HG03095 (cell line): ENCODE measurements at regions not wholly inside any gene's neighbourhood (a gene's known extent, or its start where the extent isn't known, plus 50 kb on each side); places are given as distances from the start of the nearest gene placed in this dataset.

Experiments
- ATAC-seq: cut with Tn5 transposase; IDR thresholded peaks from one replicate; pipeline ENCODE4 v1.9.1; 2021; ENCODE audit warnings: moderate library complexity; ENCODE audit not compliant: unreplicated experiment

DNA sequence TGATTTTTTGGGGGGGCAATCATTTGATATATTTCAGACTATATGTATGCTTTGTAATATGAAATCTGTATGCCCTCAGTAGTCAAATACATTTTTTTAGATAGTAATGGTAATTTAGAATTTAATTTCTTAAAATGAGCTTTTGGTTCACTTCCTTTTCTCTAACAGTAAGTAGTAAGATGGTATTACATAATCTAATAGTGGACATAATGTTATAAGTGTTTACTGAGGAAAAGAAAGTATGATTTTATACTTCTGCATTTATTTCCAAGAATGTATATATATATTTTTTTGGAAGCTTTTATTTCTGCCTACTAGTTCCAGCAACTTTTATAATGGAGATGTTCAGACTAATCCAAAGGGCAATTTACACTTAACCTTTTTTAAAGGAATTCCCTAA is 1450.7 kb upstream of the TENM3 start:
- no peak for ATAC-seq

DNA sequence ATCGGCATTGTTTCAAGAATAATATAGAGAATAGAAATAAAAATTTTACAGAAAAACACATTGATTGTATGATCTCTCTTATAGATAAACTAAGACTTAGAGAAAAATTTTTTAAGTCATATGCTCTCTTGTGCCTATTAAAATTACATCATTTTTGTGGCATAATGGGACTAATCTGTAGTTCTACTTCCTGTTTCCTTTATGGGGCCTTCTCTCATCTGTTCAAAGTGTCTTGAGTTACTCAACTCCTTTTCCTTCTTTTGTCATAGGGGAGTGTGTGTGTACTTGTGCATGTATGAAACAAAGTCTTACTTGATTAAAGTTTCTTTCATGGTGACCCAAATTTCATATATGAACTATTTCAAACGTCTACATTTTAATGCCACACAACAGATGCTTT is 1448.9 kb upstream of the TENM3 start:
- ATAC-seq: no peak

DNA sequence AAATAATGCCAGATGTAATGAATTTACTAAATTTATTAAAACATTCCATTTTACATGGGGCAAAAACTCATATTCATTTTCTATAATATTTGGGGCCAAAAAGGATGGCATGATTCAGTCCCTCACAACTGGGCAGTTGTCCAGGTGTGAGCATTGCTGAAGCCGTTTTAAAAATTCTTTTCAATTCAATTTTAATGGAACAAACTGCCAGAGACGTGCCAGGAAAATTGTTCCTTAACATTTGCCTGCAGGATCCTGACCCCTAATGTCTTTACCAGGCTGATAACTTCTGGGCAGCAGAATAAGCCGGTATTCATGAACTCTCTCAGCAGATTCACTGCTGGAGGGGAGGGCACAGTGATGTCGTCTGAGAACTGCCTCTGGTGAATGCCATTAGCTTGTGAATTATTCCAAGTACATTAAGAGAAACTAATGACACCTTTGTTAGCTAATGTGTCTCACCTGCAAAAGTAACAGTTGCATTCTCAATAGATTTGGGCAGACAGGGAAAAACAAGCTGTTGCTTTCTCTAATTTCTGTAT is 1445.1 kb upstream of the TENM3 start:
- ATAC-seq: no peak

DNA sequence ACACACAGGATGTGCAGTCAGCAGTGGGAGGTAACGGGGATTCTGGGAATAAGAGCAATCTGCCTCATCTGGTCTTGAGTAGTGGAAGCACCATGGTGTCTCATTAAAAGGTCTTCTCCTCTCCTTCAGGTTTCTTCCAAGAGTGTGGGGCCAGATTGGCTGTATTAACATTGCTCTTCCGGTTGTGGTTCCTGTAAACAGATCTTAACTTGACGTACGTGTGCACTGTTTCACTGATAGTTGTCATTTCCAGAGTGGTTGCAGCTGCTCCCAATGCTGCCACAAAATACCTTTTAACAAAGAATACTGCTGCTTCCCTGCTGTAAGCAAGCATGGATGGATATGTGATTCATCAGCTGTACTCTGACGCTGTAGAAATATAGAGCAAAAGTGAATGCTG is 1443.4 kb upstream of the TENM3 start:
- no peak for ATAC-seq

DNA sequence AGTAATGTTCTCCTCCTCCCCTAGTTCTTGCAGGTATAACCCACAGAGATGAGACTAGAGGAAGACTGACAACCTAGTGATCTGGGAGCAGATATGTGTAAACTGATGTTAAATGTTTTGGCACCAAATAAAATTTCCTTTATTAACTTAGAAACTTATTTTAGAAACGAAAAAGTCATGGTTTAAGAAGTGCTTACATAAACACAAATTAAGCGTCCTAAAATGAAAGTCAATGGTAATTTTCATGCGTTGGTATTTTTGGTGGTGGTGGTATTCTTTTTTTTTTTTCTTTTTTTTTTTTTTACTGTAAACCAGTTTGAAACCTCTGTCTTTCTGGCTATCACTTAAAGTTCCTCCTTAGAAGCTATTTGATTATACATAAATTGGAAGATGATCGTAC is 1438.1 kb upstream of the TENM3 start:
- no peak for ATAC-seq

DNA sequence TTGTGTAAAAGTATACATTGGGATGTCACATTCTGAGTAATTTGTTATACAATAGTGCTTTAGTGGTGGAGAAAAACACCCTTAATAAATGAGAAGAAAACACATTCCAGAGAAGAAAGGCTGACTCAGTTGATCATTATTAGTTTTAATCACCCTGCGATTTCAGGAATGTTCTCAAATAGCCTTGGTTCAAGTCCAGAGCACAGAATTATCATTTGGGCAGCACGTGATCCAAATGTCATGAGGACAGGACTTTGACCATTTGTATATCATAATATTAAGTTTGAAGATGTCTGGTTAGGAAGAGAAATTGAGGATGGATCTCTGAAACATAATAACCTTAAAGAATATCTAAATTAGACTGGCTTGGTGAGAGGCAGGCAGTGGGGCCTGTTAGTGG is 1434.3 kb upstream of the TENM3 start:
- no peak for ATAC-seq

DNA sequence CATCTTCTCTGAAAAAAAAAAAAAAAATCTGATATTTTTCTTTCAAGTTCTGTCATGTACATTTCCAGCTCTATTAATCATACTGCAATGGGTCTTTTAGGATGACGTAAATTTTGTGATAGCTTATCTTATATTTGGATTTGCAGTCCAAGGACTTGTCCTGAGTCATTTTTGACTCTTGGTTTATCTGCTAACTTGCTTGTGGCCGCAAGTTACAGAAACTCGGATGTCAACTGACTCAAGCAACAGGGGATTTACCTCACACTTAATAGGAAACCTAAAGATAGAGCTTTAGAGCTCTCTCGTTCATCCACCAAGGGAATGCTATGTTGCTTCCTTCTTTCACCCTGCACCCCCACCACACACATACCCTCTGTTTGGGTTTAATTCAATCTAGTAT is 1433.8 kb upstream of the TENM3 start:
- ATAC-seq: no peak

DNA sequence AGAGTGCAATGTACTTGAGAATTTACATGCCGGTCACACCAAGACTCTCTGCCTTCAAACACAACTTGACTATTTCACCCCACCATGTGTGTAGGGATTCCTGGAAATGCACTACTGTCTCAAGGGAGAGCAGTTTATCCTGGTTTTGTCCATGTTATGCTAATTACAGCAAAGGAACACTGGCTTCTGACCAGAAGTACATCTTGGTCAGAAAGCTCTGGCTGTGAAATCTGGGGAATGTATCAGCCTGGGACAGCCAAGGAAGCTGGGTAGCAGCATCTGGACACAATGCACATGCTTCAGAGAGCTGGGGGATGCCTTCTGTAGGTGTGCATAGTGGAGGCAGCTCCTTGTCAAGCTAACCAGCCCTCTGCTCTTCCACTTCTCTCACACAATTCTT is 1432.6 kb upstream of the TENM3 start:
- ATAC-seq: no peak

DNA sequence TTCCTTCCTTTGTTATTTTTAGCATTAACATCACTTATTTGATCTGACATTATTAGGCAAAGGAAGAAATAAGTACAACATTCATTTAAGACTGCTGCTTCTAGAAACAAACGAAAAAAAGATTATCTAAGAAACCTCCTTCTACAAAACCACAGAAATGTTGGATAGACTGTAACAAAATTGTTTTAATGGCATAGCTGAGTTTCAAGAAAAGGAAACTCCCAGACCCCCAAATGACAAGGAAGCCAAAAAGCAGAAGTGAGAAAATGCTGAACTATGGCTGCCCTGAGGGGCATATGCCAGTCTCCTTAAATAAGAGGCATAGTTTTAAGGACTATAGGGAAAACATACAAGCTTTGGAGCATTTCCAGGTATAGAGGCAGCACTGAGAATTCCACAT is 1431.6 kb upstream of the TENM3 start:
- no peak for ATAC-seq

DNA sequence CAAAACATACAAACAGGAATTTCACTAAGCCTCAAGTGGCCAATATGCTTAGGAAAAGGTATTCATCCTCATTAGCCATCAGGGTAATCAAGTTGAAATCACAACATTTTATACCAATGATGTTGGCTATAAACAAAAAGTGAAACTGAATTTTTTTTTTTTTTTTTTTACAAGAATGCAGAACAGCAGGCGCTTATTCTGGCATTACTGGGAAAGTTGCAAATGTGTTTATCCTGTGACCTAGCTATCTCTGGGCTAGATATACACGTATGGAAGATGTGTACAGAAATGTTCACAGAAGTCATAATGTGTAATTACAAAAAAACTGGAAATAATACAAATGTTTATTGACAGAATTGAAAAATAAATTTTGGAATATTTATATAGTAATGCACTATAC is 1430.4 kb upstream of the TENM3 start:
- no peak for ATAC-seq

DNA sequence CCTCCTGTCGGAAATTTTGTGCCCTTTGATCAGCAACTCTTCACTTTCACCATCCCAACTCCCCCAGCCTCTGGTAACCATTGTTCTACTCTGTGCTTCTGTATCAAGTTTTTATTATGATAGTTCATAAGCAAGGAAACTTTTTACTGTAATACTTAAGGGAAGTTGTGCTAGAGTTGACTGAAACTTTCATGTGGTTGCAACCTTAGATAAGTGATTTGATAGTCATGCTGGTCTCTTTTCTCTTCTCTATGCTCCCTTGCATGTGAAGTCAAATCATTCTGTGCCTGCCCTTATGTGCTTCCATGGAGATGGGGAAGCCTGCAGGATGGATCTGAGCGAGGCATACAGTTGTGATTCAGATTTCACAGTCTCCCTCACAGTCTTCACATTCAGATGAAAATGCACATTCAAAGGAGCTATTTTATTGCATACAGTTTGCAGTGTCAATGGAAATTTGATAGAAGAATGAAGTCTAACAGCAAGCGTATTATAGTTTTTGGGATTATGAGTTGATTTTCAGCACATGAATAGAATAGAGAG is 1428.3 kb upstream of the TENM3 start:
- no peak for ATAC-seq

DNA sequence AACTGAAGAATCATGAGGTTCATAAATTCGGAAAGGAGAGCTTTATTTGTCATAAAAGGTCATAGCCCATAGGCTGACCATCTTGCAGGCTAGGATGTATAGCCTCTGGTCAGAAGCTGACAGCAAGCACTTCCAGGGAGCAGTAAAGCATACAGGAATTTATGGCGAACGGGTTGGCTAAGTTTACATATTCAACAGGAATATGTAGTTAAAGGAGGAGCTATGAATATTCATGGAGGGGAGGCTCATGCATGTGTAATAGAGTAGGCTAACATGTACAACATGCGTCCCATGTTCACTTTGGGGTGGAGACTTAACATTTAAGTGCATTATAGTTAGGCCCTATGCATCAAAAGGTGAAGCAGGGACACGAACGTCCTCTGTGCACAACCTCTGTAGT is 1425.7 kb upstream of the TENM3 start:
- no peak for ATAC-seq

DNA sequence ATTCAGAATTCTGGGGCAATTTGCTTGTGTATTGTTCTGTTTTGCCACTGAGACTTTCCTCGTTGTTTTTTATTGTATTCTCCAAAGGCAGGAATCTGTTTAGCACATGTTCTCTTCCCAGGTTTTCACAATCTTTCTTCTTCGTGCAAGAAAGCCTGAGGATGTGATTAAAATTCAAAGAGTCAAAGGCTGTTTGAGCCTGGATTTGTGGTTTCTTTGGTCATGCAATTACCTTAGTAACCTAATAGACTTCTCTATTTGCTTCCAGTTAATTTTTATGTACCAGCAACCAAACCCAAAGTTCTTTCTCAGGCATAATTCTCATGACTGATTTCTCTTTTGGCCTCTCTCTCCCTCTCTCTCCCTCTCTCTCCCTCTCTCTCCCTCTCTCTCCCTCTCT is 1420.1 kb upstream of the TENM3 start:
- ATAC-seq: no peak

DNA sequence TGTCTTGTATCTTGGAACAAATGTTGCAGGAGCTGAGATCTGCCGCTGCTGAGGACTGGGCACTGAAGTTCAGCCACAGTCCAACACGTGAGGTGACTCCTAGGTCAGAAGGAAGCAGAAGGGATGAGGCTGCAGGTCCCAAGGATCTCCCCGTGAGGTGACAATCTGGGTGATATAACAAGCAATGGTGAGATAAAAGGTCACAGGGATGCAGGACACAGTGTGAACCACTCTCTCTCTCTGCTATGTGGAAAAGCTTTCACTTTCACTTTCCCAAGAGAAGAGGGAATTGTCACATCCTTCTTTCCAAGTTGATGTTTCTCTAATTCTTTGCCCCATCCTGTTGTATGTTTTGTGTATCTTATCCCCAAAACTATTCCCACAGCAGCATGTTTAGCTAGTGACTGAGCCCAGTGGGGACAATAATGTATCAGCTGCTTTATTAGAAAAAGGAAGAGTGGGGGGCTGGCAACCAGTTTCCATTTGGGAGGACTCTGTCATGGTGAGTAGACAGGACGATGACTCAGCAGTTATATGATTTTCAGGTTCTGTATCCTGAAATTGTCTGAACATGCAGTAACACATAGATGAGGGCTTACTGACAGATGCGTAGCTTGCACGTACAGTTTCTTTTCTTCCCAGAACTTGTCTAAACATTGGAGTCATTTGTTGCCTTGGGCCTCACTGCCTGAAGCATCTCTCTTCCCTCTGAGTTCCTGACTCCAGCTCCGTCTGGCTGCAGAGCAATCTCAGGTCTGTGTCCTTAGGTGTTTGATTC is 1415.8 kb upstream of the TENM3 start:
- ATAC-seq: no peak

DNA sequence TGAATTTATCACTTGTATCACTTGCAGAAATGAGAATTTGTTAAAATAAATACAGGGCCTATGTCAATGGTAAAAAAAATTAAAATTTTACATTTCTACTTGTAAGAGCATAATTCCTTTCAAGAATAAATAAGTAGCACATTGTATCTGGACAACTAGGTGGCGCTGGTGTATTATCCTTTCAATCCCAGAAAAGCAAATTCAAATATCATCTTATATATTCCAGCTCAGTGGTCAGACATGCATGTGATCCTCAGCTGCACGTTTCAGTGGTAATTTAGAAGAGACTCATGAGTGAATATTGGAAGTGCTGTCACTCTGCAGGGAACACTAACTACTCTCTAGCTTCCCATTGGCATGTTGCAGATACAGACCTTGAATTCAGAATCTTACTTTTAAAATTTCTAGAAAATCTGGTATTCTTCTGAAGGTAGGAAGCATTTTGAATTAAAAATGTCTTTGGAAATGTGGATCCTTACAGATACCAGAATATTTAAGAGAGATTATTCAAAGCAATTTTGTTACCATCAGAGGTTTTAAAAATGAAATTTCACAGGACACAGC is 1414.7 kb upstream of the TENM3 start:
- ATAC-seq: no peak

DNA sequence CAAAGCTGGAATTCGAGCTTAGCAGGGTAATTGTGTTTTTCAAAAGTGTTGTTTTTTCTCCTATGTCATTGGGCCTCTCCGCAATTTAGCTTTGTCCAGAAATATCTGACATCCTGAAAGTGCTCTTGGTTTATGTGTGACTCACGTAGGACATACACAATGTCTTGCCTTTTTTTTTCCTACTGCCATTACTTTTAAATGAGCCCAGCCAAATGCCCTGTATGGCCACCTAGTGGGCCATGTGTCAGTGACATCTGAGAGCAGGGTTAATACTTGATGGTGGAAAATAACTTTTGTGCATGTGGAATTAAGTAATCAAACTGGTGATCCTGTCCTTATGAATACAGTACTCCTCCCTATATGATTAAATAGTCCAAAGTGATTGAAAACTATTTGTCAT is 1411.1 kb upstream of the TENM3 start:
- no peak for ATAC-seq

DNA sequence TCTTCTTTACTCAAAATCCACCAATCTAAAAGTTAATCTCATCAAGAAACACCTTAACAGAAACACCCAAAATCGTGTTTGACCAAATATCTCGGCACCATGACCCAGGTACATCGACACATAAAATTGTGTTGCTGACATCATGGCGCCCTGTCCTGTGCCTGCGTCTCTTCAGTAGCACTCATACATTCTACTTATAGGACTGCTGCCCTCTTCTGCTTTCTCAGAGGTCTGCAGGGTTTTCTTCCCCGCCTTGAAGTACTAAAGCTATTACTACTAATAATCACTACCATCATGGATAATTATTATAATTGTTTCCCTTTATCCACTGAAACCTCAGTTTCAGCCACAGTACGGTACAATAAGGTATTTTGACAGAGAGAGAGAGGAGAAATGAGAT is 1403.1 kb upstream of the TENM3 start:
- no peak for ATAC-seq

DNA sequence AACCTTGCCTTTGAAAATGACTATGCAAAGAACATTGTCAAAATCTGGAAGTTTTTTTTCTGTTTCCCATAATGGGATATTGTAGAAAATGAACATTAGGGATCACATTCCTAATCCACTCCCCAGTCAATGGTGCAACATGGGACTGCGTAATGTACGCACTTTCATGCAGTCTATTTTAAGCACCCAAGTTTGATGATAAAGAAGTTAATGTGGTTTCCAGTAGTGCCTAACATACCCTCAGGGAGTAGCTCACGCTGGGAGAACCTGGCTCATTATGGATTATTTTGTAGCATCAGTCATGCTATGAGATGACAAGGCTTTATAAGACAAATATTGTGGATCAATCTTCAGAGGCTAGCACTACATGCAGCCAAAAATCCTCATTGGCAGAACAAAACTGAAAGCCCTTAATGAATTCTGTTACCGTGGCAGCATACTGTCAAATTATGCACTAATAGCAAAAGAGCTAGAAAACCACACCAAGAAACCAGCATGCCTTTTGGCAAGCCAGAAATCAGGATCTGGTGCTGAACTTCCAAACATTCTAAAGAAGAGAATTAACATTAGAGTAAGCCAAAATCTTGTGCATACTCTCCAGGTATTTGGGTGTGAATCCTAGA is 1392.8 kb upstream of the TENM3 start:
- no peak for ATAC-seq

DNA sequence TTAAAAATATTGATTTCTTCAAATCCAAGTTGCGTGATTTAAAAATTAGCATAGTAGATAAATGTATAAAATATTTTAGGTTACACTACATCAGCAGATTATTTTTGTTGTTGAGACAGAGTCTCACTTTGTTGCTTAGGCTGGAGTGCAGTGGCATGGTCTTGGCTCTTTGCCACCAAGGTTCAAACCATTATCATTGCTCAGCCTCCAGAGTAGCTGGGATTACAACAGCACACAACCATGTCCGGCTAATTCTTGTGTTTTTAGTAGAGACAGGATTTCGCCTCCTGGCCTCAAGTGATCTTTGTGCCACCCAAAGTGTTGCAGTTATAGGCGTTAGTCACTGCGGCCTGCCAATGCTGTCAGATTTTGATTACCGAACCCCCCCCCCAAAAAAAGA is 1390.5 kb upstream of the TENM3 start:
- ATAC-seq: no peak

DNA sequence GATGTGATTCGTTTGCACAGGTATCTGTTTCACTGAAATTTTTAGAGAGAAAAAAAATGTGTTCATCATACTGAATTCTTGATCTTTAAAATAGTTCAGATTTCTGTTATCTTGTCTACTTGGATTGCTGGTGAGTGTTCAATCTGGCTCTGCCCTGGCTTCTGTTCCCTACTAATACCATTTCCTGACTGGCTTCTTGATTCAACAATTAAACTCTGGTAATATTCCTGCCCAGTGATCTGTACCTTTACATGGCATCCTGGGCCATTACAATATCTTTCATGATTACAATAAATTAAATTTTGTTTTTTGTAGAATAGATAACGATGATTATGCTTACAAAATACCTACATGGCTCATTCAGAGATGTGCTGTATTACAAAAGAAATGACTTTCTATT is 1388.0 kb upstream of the TENM3 start:
- no peak for ATAC-seq

DNA sequence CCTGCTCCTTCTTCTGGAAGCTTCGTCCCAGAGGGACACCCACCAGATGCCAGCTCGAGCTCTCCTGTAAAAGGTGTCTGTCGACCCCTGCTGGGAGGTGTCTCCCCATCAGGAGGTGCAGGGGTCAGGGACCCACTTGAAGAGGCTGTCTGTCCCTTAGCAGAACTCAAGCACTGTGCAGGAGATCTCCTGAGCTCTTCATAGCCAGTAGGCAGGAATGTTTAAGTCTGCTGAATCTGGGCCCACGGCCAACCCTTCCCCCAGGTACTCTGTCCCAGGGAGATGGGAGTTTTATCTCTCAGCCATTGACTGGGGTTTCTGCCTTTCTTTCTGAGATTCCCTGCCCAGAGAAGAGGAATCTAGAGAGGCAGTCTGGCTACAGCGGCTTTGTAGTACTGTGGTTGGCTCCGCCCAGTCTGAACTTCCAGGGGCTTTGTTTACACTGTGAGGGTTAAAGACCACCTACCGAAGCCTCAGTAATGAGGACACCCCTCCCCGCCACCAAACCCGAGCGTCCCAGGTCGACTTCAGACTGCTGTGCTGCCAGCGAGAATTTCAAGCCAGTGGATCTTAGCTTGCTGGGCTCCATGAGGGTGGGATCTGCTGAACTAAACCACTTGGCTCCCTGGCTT is 1383.0 kb upstream of the TENM3 start:
- ATAC-seq: no peak

DNA sequence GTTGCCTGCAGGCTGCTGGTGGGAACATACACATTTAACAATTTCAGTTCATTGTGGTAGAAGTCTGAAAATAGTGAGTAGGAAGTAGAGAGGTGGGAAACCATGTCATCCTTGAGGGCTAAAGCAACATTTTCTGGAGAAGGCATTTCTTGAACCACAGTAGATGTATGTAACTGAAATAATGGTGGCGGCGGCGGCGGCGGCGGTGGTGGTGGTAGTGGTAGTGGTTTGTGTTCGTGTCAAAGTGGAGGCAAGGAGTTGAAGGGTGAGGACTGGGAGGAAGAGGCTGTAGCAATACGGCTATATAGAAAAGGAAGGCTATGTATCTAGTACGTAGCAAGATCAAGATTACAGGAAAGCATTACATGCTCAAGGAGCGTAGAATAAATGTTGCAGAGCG is 1381.6 kb upstream of the TENM3 start:
- no peak for ATAC-seq
